Psoas muscle (tissue), 7 donors: ENCODE measurements at regions not wholly inside any gene's neighbourhood (a gene's known extent, or its start where the extent isn't known, plus 50 kb on each side); places are given as distances from the start of the nearest gene placed in this dataset.
"Not testable (repeated sequence)": the region's sequence is repeated elsewhere in the genome, so short reads cannot be mapped to it uniquely, and the experiment has no call there.

Experiments
- ATAC-seq, 4 donors: fragments of 200-7000 bp; cut with Tn5 transposase; one replicate each; pipeline ENCODE4 v1.9.1; 2020; ENCODE audit warnings: moderate library complexity in 3 of 4, mild to moderate bottlenecking in 2 of 4
- DNase-seq, 2 donors: peaks; one replicate each; pipeline ENCODE4 v3.0.0-alpha.2; 2020
- H3K27ac ChIP-seq: fragments of 200-600 bp; one replicate; pipeline ENCODE4 v1.8.0; 2022
- H3K27me3 ChIP-seq, 3 donors: fragments of 200-600 bp in 1 of 3; one replicate each; pipeline versions ENCODE4 v1.6.1 to v1.8.0; 2013 to 2022; ENCODE audit warnings: low read length in 2 of 3, mild to moderate bottlenecking in 2 of 3, moderate library complexity in 1 of 3; ENCODE audit not compliant: insufficient read depth in 3 of 3
- H3K36me3 ChIP-seq, 2 donors: fragments of 200-600 bp in 1 of 2; one replicate each; pipeline versions ENCODE4 v1.6.1 to v1.8.0; 2013 to 2022; ENCODE audit warnings: low read depth in 1 of 2, mild to moderate bottlenecking in 1 of 2, moderate library complexity in 1 of 2; ENCODE audit not compliant: insufficient read depth in 1 of 2
- H3K4me1 ChIP-seq: fragments of 200-600 bp; one replicate; pipeline ENCODE4 v1.8.0; 2022
- H3K4me3 ChIP-seq: fragments of 200-600 bp; one replicate; pipeline ENCODE4 v1.8.0; 2022; ENCODE audit warnings: mild to moderate bottlenecking
- H3K9me3 ChIP-seq: fragments of 200-600 bp; one replicate; pipeline ENCODE4 v1.8.0; 2022
- WGBS, 3 donors: extraction: QIAGEN DNeasy Blood & Tissue Kit; methylation state at CpG; one replicate each; pipeline versions ENCODE4 v1.1.6 to v1.1.7; 2013; 5-methylcytosine and 5-hydroxymethylcytosine counted together
- intact Hi-C, 2 donors: fragments of 100-400 bp; cut with DNase I; formaldehyde crosslinking; loops; one replicate each; pipeline versions ENCODE4 v1.11.0 to v1.14.2; 2022
- TF ChIP-seq, protein P1 (sequence below): fragments of 200-600 bp; IDR thresholded peaks from one replicate; pipeline ENCODE4 v1.8.0; 2022; ENCODE audit warnings: antibody characterized with exemption
- donor health status: healthy with polysubstance abuse.
- donor health status: DM: no; HTN: no; CAD: no; lungs with moderate emphysema.
- donor health status: Bipolar disorder and iron deficiency.
- donor health status: healthy.
- donor health status: DM: yes; HTN: yes; CAD: no.
- donor health status: DM: no; HTN: no; CAD: no.
- donor health status: DM: yes; HTN: yes; CAD: no.

DNA sequence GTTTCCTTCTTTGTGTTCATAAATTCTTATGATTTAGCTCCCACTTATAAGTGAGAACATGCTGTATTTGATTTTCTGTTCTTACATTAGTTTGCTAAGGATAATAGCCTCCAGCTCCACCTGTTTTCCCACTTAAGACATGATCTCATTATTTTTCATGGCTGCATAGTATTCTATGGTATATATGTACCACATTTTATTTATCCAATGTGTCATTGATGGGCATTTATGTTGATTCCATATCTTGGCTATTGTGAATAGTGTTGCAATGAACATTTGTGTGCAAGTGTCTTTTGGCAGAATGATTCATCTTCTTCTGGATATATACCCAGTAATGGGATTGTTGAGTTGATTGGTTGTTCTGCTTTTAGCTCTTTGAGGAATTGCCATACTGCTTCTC lies 1234.8 kb downstream of the ADGRL3 start:
- Histone ChIP-seq H3K27ac (no peak overlapping the region), H3K9me3 (no peaks in the 10 kb centered on the region), H3K4me1 (no peaks in the 10 kb centered on the region), H3K36me3 (no peaks in the 10 kb centered on the region), H3K27me3 (no peaks in the 10 kb centered on the region), H3K4me3 (no peak overlapping the region)
- TF ChIP-seq, protein P1, sequence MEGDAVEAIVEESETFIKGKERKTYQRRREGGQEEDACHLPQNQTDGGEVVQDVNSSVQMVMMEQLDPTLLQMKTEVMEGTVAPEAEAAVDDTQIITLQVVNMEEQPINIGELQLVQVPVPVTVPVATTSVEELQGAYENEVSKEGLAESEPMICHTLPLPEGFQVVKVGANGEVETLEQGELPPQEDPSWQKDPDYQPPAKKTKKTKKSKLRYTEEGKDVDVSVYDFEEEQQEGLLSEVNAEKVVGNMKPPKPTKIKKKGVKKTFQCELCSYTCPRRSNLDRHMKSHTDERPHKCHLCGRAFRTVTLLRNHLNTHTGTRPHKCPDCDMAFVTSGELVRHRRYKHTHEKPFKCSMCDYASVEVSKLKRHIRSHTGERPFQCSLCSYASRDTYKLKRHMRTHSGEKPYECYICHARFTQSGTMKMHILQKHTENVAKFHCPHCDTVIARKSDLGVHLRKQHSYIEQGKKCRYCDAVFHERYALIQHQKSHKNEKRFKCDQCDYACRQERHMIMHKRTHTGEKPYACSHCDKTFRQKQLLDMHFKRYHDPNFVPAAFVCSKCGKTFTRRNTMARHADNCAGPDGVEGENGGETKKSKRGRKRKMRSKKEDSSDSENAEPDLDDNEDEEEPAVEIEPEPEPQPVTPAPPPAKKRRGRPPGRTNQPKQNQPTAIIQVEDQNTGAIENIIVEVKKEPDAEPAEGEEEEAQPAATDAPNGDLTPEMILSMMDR, result no peak
- intact Hi-C loops, result no loop called here
- ATAC-seq (no peak), DNase-seq (no peak)

DNA sequence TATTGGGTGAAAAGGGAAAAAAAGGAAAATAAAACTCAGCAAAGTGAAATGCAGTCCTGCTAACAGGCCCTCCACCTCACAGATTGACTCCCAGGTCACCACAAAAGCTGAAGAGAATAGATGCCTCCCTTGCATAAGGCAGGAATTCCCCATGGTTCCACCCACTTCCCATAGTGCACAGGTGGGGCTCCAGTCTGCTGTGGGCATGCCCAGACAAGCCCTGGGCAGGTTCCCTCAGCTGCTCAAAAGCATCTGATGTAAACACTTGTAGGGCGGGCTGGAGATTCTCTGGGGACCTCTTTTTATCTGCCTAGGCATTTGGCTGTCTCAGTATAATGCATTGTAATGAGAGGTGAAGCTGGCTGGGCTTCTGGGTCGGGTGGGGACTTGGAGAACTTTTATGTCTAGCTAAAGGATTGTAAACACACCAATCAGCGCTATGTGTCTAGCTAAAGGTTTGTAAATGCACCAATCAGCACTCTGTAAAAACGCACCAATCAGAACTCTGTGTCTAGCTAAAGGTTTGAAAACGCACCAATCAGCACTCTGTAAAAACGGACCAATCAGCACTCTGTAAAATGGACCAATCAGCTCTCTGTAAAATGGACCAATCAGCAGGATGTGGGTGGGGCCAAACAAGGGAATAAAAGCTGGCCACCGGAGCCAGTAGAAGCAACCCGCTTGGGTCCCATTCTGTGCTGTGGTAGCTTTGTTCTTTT lies 1231.5 kb downstream of the ADGRL3 start:
- H3K36me3 ChIP-seq, ATAC-seq, H3K4me3 ChIP-seq, intact Hi-C loops, H3K9me3 ChIP-seq, DNase-seq, H3K27me3 ChIP-seq, H3K4me1 ChIP-seq, H3K27ac ChIP-seq: not testable (repeated sequence)
- WGBS, 3 donors, result 87 to 91% (median 89%) methylated on average over 8 of the region's 8 CpGs

DNA sequence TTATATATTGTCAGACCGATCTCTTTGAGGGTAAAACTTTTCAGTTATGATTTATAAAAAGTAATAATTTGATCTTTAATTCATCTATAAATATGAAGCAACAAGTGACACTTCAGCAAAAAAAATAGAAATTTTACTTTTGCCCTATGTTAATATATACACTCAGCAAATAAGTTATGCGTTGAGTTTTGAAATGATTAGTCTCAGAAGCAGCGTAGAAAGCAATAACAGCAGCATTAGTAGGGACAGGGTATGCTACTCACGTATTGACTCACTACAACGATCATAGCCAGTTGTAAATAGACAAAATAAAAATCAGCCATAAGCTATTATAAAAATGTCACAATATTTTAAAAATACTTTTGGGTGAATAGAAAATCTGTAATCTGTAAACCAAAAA lies 1229.2 kb downstream of the ADGRL3 start:
- Histone ChIP-seq H3K27ac (no peak overlapping the region), H3K4me1 (no peaks in the 10 kb centered on the region), H3K9me3 (peaks cover 5% of the 10 kb centered on the region), H3K36me3 (no peaks in the 10 kb centered on the region), H3K27me3 (no peaks in the 10 kb centered on the region), H3K4me3 (no peak overlapping the region)
- ATAC-seq, result no peak
- WGBS, 3 donors, result 89 to 91% (median 91%) methylated on average over 5 of the region's 5 CpGs
- no peak for DNase-seq
- TF ChIP-seq, protein P1, result no peak
- intact Hi-C loops, result no loop called here

DNA sequence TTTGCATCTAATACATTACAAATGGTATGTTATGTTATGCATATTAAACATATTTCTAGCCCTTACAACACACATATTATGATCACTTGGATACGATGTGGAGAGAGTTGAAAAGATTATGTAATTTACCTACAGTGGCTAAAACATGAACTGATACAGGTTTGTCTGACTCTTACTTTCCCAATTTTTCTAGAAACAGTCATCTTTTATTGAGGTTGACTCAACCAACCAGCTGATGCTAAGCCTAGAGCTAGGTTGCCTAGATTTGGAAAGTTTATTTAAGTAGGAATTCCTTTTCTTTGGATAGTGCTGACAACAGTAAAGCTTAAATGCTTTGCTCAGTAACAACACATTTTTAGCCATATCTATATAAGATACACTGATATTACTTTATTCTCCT lies 1215.1 kb downstream of the ADGRL3 start:
- intact Hi-C loops, result no loop called here

DNA sequence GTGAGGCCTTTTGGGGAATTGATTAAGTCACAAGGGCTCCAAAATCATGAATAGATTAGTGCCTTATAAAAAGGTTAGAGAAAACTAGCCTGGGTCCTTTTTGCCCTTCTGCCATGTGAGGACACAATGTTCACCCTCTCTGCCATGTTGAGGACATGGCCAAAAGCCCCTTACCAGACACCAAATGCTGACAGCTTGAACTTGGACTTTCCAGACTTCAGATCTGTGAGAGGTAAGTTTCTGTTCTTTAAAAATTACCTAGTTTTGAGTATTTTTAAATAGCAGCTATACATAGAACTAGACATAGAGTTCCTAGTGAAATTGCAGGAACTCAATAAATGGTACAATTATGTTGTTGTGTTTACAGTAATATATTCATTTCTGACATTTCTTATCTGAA lies 1214.4 kb downstream of the ADGRL3 start:
- intact Hi-C loops, result no loop called here
- Histone ChIP-seq H3K4me3 (no peak overlapping the region), H3K9me3 (no peaks in the 10 kb centered on the region), H3K36me3 (no peaks in the 10 kb centered on the region), H3K4me1 (no peaks in the 10 kb centered on the region), H3K27me3 (no peaks in the 10 kb centered on the region), H3K27ac (no peak overlapping the region)
- ATAC-seq (no peak), DNase-seq (no peak)
- TF ChIP-seq, protein P1, result no peak

More for the DNA sequence above, 1215.1 kb downstream of the ADGRL3 start:
- no peak overlapping the region for H3K27ac ChIP-seq
- H3K36me3 ChIP-seq, result no peaks in the 10 kb centered on the region
- DNase-seq, result no peak
- 71 to 85% (median 83%) methylated on average over 1 of the region's 1 CpG for WGBS, 3 donors
- H3K4me3 ChIP-seq, result no peak overlapping the region
- TF ChIP-seq, protein P1, result no peak
- H3K4me1 ChIP-seq, result no peaks in the 10 kb centered on the region
- no peaks in the 10 kb centered on the region for H3K9me3 ChIP-seq
- H3K27me3 ChIP-seq, result no peaks in the 10 kb centered on the region
- ATAC-seq, result no peak
